CD4-positive, alpha-beta T cell treated with Interleukin-15 for 1 hour (primary cell): ENCODE measurements at regions not wholly inside any gene's neighbourhood (a gene's known extent, or its start where the extent isn't known, plus 50 kb on each side); places are given as distances from the start of the nearest gene placed in this dataset.

Experiments used
- DNase-seq: peaks from one replicate; pipeline ENCODE4 v3.0.0-alpha.2; 2020

DNA sequence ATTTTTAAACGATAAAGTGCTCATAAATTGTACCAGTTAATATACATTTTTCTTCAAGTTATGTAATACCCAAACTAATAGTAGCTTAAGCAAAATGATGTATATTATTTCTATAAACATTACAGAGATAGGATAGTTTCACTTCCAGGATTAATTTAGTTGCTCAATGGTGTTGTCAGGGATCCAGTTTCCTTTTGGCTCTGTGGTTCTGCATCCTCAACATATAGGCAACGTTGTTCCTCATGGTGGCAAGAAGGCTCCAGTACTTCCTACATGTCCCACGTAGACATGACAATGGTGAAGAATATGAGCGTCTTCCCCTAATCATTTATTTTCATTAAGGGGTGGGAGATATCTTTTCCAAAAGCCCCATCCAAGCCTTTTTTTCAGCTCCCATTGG, 60.7 kb upstream of the DCD start:
- DNase-seq = no peak

GRCh38 chr12:54704202-54704601, 56.0 kb upstream of the DCD start:
- no peak for DNase-seq

DNA sequence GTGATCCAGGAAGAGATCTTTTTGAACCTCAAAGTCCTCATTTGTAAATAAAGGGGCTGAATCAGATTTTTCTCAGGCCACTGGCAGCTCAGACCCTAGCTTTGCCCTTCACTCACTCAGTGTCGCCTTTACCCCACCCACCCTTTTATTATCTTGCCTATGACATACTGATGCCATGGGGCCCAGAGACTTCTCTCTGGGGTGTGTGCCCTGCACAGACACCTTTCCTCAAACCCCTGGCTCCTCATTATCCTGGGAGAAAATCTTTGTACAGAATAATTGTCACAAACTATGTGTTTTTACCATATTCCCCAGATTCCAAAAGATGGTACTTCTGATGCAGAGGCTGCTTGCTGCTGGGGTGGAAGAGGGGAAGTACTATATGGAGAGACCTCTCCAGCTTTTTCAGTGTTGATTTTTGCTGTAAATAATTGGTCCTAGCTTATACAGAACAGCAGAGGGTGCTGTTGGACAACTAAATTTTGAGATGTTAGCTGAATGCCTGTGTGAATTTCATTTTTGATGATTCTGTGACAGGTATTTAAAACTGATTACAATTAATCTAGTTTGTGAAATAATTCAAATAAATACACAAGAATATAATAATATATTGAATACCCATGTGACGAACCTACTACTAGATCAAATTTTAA, 53.9 kb upstream of the DCD start:
- DNase-seq = no peak

DNA sequence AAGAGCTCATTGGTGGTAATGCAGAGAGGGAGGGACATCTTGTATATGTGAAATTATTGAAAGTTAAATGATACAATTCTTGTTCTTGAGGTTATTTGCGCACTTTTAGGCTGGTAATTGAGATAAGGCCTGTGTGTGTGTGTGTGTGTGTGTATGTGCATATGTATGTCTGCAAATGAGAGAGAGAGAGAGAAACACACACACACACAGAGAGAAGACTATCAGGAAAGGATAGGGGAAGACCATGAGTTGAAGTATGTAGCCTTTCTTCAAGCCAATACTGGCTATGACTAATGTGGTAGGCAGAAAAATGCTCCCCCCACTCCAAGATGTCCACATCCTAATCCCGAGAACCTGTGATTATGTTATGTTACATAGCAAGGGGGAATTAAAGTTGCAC, 52.7 kb upstream of the DCD start:
- DNase-seq = no peak

GRCh38 chr12:54700301-54700700, 52.1 kb upstream of the DCD start:
- no peak for DNase-seq
